ENCODE measurements at regions not wholly inside any gene's neighbourhood (a gene's known extent, or its start where the extent isn't known, plus 50 kb on each side); places are given as distances from the start of the nearest gene placed in this dataset.

GRCh38 chr9:29174136-29174535, 1600.9 kb upstream of the C9orf72 start:
- TF ChIP-seq CTCF (IDR thresholded peaks at IDR 0.05) (no peak), POLR2A (IDR thresholded peaks at IDR 0.05) (no peak)

Data from lower leg skin (tissue), 3 donors.